Suprapubic skin (tissue), 4 donors: ENCODE measurements at regions not wholly inside any gene's neighbourhood (a gene's known extent, or its start where the extent isn't known, plus 50 kb on each side); places are given as distances from the start of the nearest gene placed in this dataset.

Experiments
- DNase-seq, 2 donors: peaks; one replicate each; pipeline ENCODE4 v3.0.0-alpha.2; 2019; ENCODE audit warnings: low spot score in 2 of 2
- H3K27ac ChIP-seq: fragments of 200-600 bp; sonication (generic); one replicate; pipeline ENCODE4 v1.5.1; 2019
- H3K27me3 ChIP-seq: fragments of 200-600 bp; sonication (generic); one replicate; pipeline ENCODE4 v1.5.1; 2019
- H3K36me3 ChIP-seq: fragments of 200-600 bp; sonication (generic); one replicate; pipeline ENCODE4 v1.5.1; 2019
- H3K4me1 ChIP-seq: fragments of 200-600 bp; sonication (generic); one replicate; pipeline ENCODE4 v1.5.1; 2019
- H3K4me3 ChIP-seq: fragments of 200-600 bp; sonication (generic); one replicate; pipeline ENCODE4 v1.5.1; 2019; ENCODE audit warnings: mild to moderate bottlenecking
- H3K9me3 ChIP-seq: fragments of 200-600 bp; sonication (generic); one replicate; pipeline ENCODE4 v1.5.1; 2019
- CTCF ChIP-seq, 2 donors: fragments of 200-600 bp in 1 of 2; fragments of 450-650 bp in 1 of 2; sonication (generic) in 1 of 2; IDR thresholded peaks; one replicate each; pipeline ENCODE4 v1.5.1; 2016 to 2019; ENCODE audit warnings: antibody characterized with exemption in 2 of 2, mild to moderate bottlenecking in 1 of 2, moderate library complexity in 1 of 2
- EP300 ChIP-seq: sonication (generic); formaldehyde crosslinking; IDR thresholded peaks from one replicate; pipeline ENCODE4 v1.6.1; 2017; ENCODE audit warnings: antibody characterized with exemption
- POLR2A ChIP-seq, 2 donors: fragments of 450-650 bp; IDR thresholded peaks; one replicate each; pipeline ENCODE4 v1.6.1; 2017; ENCODE audit warnings: antibody characterized with exemption in 2 of 2, mild to moderate bottlenecking in 2 of 2, moderate library complexity in 2 of 2
- POLR2AphosphoS5 ChIP-seq, 3 donors: sonication (generic); formaldehyde crosslinking; IDR thresholded peaks; one replicate each; pipeline ENCODE4 v1.6.1; 2017; ENCODE audit warnings: antibody characterized with exemption in 3 of 3
- WGBS: methylation state at CpG from one replicate; pipeline ENCODE4 v1.1.5; 2018; 5-methylcytosine and 5-hydroxymethylcytosine counted together

- TF ChIP-seq EP300 = no peak
- no peak for TF ChIP-seq POLR2A (IDR thresholded peaks at IDR 0.05)
- TF ChIP-seq CTCF (IDR thresholded peaks at IDR 0.05) = no peak
- no peak for TF ChIP-seq POLR2AphosphoS5 (IDR thresholded peaks at IDR 0.05)
- no peaks in the 10 kb centered on the region for H3K27me3 ChIP-seq
- H3K9me3 ChIP-seq = peaks cover 4% of the 10 kb centered on the region
- H3K27ac ChIP-seq = no peak overlapping the region
- 45% methylated on average over 2 of the region's 2 CpGs for WGBS
- no peaks in the 10 kb centered on the region for H3K36me3 ChIP-seq
- H3K4me1 ChIP-seq = peaks cover 6% of the 10 kb centered on the region
- H3K4me3 ChIP-seq = no peak overlapping the region
- DNase-seq = no peak
Measured at GRCh38 chr2:215797676-215798075, 215.7 kb downstream of the MREG start.

GRCh38 chr2:215796140-215796855 is 217.1 kb downstream of the MREG start:
- no peak for DNase-seq
- no peaks in the 10 kb centered on the region for H3K27me3 ChIP-seq
- 53% methylated on average over 4 of the region's 4 CpGs for WGBS
- H3K27ac ChIP-seq = no peak overlapping the region
- peaks cover 6% of the 10 kb centered on the region for H3K4me1 ChIP-seq
- H3K36me3 ChIP-seq = no peaks in the 10 kb centered on the region
- no peak for TF ChIP-seq POLR2A (IDR thresholded peaks at IDR 0.05)
- no peak overlapping the region for H3K4me3 ChIP-seq
- no peaks in the 10 kb centered on the region for H3K9me3 ChIP-seq

DNA sequence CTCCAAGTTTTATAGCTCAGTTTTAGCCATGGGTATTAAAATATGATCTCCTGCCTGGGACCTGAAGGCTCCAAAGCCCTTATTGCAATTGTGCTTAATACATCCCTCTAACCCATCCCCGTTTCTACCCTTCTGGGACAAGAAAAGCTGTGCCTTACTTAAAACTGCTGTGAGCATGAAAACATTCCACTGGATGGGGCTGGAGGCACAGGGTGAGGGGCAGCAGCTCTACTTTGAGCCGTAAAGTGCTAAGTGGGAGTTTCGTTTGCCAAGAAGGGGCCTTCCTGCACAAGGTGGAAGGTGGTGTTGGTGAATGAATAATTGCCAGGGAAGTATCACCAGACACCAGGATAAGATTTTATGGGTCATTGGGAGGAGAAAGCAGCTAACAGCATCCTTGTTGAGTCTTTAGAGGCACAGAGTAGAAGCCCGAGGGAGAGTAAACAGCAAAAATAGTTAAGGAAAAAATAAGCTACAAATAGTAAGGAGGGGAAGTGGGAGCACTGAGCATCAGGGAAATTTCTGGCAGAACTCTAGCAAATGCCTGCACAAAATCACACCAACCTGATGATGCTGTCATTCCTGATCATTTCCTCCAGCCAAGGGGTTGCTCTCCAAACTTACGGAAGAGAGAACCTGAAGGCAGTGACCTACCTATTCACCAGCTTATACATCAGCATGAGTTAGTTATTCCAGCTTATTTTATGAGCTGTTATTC is 218.4 kb downstream of the MREG start:
- Histone ChIP-seq H3K4me3 (no peak overlapping the region), H3K4me1 (peaks cover 6% of the 10 kb centered on the region), H3K27me3 (no peaks in the 10 kb centered on the region), H3K9me3 (no peaks in the 10 kb centered on the region), H3K27ac (no peak overlapping the region), H3K36me3 (no peaks in the 10 kb centered on the region)
- TF ChIP-seq CTCF (IDR thresholded peaks at IDR 0.05) = no peak
- no peak for TF ChIP-seq POLR2A (IDR thresholded peaks at IDR 0.05)
- TF ChIP-seq EP300 = no peak
- no peak for TF ChIP-seq POLR2AphosphoS5 (IDR thresholded peaks at IDR 0.05)
- WGBS = 91% methylated on average over 5 of the region's 5 CpGs
- DNase-seq = no peak

DNA sequence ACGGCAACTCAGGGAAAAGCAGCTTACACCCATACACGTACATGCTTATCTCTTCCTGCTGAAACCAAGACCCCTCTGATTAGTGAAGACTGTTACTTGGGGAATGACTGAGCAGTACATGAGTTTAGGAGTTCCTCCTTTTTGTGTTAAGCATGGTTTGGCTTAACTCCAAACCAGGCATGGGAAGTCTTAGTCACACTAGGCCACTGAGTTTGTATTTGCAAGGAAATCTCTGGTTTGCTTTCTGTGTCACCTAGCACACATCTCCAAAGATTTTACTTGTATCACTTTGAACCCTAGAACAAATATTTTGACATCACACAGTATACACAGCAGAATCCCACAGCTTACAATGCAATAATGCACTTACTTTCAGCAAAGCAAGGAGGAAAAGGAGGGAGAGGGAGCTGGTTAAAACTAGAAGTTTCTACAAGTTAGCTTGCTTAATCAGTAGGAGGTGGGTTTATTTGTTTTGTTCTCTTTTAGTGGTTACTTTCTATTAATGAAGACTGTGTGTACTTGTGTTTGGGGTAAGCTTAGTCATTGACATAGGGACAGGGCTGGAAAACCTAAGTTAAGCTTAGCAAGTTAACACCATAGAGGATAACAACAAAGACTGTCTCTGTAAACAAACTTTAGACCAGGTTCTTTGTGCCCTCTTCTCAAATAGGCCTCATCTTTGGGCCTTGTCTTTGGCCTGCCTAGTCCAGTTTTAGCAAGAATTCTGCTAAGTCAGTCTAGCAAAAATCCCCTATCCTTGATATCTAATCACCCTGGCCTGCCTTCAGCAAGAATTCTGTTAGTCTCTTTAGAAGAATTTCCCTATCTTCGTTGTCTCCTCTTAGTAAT is 219.4 kb downstream of the MREG start:
- Histone ChIP-seq H3K27ac (no peak overlapping the region), H3K36me3 (no peaks in the 10 kb centered on the region), H3K9me3 (no peaks in the 10 kb centered on the region), H3K4me1 (peaks cover 6% of the 10 kb centered on the region), H3K4me3 (no peak overlapping the region), H3K27me3 (no peaks in the 10 kb centered on the region)
- WGBS = 70% methylated on average over 3 of the region's 3 CpGs
- TF ChIP-seq POLR2AphosphoS5 (IDR thresholded peaks at IDR 0.05) (no peak), EP300 (no peak), CTCF (IDR thresholded peaks at IDR 0.05) (no peak), POLR2A (IDR thresholded peaks at IDR 0.05) (no peak)
- no peak for DNase-seq

DNA sequence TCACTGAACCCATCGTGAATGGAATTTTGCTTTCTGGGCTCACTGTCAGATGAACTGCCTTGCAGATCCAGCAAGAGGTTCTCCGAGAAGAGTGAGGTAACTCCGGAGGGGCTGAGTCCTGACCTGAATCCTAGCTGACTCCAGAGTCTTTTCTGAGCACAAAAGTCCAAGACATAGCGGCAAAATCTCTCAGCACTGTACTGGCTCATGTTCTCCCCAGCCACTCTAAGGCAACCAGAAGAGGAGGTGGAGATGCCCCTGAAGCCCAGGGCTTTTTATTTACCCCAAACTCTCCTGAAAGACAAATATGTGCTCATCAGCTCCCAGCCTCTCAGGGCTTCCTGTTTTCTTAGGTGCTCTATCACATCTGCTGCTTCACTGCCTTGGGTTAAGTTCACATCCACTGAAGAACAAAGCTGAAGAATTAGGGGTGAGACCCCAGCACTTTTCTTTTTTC is 221.8 kb downstream of the MREG start:
- no peaks in the 10 kb centered on the region for H3K9me3 ChIP-seq
- no peaks in the 10 kb centered on the region for H3K27me3 ChIP-seq
- no peak overlapping the region for H3K27ac ChIP-seq
- no peaks in the 10 kb centered on the region for H3K36me3 ChIP-seq
- 72% methylated on average over 4 of the region's 4 CpGs for WGBS
- DNase-seq = no peak
- H3K4me1 ChIP-seq = peaks cover 6% of the 10 kb centered on the region
- no peak for TF ChIP-seq POLR2A (IDR thresholded peaks at IDR 0.05)
- no peak for TF ChIP-seq CTCF (IDR thresholded peaks at IDR 0.05)
- no peak for TF ChIP-seq POLR2AphosphoS5 (IDR thresholded peaks at IDR 0.05)
- no peak for TF ChIP-seq EP300
- H3K4me3 ChIP-seq = no peak overlapping the region
